ENCODE measurements at regions not wholly inside any gene's neighbourhood (a gene's known extent, or its start where the extent isn't known, plus 50 kb on each side); places are given as distances from the start of the nearest gene placed in this dataset.

DNA sequence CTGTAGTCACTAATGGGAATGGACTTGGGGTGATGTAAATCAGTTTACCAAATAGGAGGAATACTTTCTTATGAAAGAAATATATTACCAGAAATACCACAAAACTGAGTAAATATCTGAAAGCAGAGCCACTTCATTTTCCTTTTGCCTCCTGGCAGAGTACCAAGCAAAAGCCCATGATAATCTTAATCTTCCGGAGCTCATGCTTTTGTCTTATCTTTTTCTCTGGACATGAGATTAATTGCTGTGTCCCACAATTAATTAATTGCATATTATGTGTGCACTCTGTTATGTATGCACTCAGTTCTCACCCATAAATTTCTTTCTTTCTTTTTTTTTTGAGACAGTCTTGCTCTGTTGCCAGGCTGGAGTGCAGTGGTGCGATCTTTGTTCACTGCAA lies 94.1 kb upstream of the PDE4B start:
- intact Hi-C loops (cut with micrococcal nuclease), result no loop called here
- Mint-ChIP-seq H3K27ac (no peak overlapping the region), H3K9me3 (no peaks in the 10 kb centered on the region), H3K4me3 (no peak overlapping the region), H3K36me3 (no peaks in the 10 kb centered on the region), H3K27me3 (peaks cover 4% of the 10 kb centered on the region), H3K4me1 (ENCODE audit: low read depth) (no peaks in the 10 kb centered on the region)
- no peak for DNase-seq
- CTCF ChIA-PET, result interaction anchor here (1.1 to 3.5 kb wide), 2 partner anchors 11 to 463 kb away, joined by 3 to 13 read pairs; no protein-coding TSS in a partner anchor
- POLR2A ChIA-PET, result no interaction called here

GRCh38 chr1:65703853-65704252 lies 88.8 kb upstream of the PDE4B start:
- H3K9me3 Mint-ChIP-seq, result no peaks in the 10 kb centered on the region
- ChIA-PET CTCF (interaction anchor here (1.2 to 3.5 kb wide), 2 partner anchors 12 to 16 kb away, joined by 4 to 15 read pairs; no protein-coding TSS in a partner anchor), POLR2A (no interaction called here)
- no peaks in the 10 kb centered on the region for H3K36me3 Mint-ChIP-seq
- no peaks in the 10 kb centered on the region for H3K4me1 Mint-ChIP-seq (ENCODE audit: low read depth)
- no peak overlapping the region for H3K4me3 Mint-ChIP-seq
- H3K27me3 Mint-ChIP-seq, result peaks cover 8% of the 10 kb centered on the region
- no peak for DNase-seq
- no peak overlapping the region for H3K27ac Mint-ChIP-seq
- intact Hi-C loops (cut with micrococcal nuclease), result no loop called here

DNA sequence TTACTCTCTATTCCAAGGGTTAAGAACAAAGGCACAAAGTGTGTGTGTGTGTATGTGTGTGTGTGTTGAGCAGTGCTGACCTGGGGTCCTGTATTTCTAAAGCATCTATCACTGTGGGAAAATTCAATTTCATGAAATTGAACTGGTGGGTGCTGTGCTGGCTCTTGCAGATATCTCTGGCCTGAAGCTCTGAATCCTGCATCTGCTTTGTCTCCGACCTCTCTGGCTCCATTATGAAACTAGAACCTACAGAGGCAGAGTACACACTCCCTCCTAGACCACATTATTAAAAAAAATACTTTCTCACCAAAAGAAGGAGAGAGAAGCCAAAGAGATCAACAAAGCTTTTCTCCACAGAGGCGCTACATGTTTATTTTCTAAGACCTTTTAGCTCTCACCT lies 88.4 kb upstream of the PDE4B start:
- no peaks in the 10 kb centered on the region for H3K36me3 Mint-ChIP-seq
- POLR2A ChIA-PET, result no interaction called here
- no peaks in the 10 kb centered on the region for H3K4me1 Mint-ChIP-seq (ENCODE audit: low read depth)
- intact Hi-C loops (cut with micrococcal nuclease), result no loop called here
- DNase-seq, result no peak
- peaks cover 8% of the 10 kb centered on the region for H3K27me3 Mint-ChIP-seq
- CTCF ChIA-PET, result interaction anchor here (1.2 to 3.5 kb wide), 2 partner anchors 12 to 17 kb away, joined by 4 to 15 read pairs; no protein-coding TSS in a partner anchor
- no peaks in the 10 kb centered on the region for H3K9me3 Mint-ChIP-seq
- H3K27ac Mint-ChIP-seq, result no peak overlapping the region
- H3K4me3 Mint-ChIP-seq, result no peak overlapping the region

- Mint-ChIP-seq H3K27me3 (peaks cover 6% of the 10 kb centered on the region), H3K27ac (no peak overlapping the region), H3K4me3 (no peak overlapping the region), H3K4me1 (ENCODE audit: low read depth) (no peaks in the 10 kb centered on the region), H3K9me3 (no peaks in the 10 kb centered on the region), H3K36me3 (no peaks in the 10 kb centered on the region)
- ChIA-PET CTCF (interaction anchor here (2.5 kb wide), 1 partner anchor 525 kb away, joined by 11 read pairs; no protein-coding TSS in a partner anchor), POLR2A (no interaction called here)
- DNase-seq, result peak; percentile 15
- intact Hi-C loops (cut with micrococcal nuclease), result loop anchor here (2.0 to 5.0 kb wide), 2 partner anchors 239 to 525 kb away; no protein-coding TSS in a partner anchor
These were observed 74.8 kb upstream of the PDE4B start for GRCh38 chr1:65717815-65718454.

- CTCF ChIA-PET, result interaction anchor here (2.5 kb wide), 1 partner anchor 523 kb away, joined by 11 read pairs; no protein-coding TSS in a partner anchor
- peaks cover 7% of the 10 kb centered on the region for H3K27me3 Mint-ChIP-seq
- intact Hi-C loops (cut with micrococcal nuclease), result loop anchor here (2.0 to 5.0 kb wide), 2 partner anchors 238 to 523 kb away; no protein-coding TSS in a partner anchor
- no peaks in the 10 kb centered on the region for H3K9me3 Mint-ChIP-seq
- H3K27ac Mint-ChIP-seq, result no peak overlapping the region
- no peak overlapping the region for H3K4me3 Mint-ChIP-seq
- H3K36me3 Mint-ChIP-seq, result no peaks in the 10 kb centered on the region
- H3K4me1 Mint-ChIP-seq (ENCODE audit: low read depth), result no peaks in the 10 kb centered on the region
- POLR2A ChIA-PET, result no interaction called here
- no peak for DNase-seq
These were observed 73.3 kb upstream of the PDE4B start for GRCh38 chr1:65719391-65719790.

- CTCF ChIA-PET, result interaction anchor here (0.6 kb wide), 2 partner anchors 717 to 995 kb away, joined by 3 read pairs; no protein-coding TSS in a partner anchor
- no peak for DNase-seq
- Mint-ChIP-seq H3K27ac (no peak overlapping the region), H3K9me3 (no peaks in the 10 kb centered on the region), H3K4me3 (no peak overlapping the region), H3K36me3 (no peaks in the 10 kb centered on the region), H3K27me3 (peaks cover 11% of the 10 kb centered on the region), H3K4me1 (ENCODE audit: low read depth) (no peaks in the 10 kb centered on the region)
- intact Hi-C loops (cut with micrococcal nuclease), result no loop called here
- POLR2A ChIA-PET, result no interaction called here
These were observed 70.2 kb upstream of the PDE4B start for GRCh38 chr1:65722461-65722860.

DNA sequence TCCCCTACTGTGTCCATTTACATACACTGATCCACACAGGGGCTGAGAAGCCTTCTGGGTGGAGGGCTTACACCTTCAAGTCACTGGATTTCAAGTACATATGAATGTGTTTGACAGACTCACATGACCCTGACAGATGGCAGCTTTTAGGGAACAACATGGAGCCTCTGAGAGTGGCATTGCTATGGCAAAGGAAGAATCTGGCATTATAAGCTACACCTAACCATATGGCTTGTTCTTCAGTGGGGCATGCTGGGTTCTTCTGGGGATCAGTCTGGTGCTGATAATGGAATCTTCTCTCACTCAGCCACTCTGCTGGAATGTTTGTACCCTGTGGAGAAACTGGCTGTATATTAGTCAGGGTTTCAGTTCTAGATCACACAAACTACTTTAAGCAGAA lies 68.5 kb upstream of the PDE4B start:
- H3K4me3 Mint-ChIP-seq, result no peak overlapping the region
- H3K27ac Mint-ChIP-seq, result no peak overlapping the region
- no peak for DNase-seq
- intact Hi-C loops (cut with micrococcal nuclease), result no loop called here
- no peaks in the 10 kb centered on the region for H3K4me1 Mint-ChIP-seq (ENCODE audit: low read depth)
- no peaks in the 10 kb centered on the region for H3K36me3 Mint-ChIP-seq
- no peaks in the 10 kb centered on the region for H3K9me3 Mint-ChIP-seq
- POLR2A ChIA-PET, result no interaction called here
- CTCF ChIA-PET, result no interaction called here
- H3K27me3 Mint-ChIP-seq, result peaks cover 12% of the 10 kb centered on the region

GRCh38 chr1:65725064-65725463 lies 67.6 kb upstream of the PDE4B start:
- Mint-ChIP-seq H3K4me1 (ENCODE audit: low read depth) (no peaks in the 10 kb centered on the region), H3K4me3 (no peak overlapping the region), H3K27me3 (peaks cover 12% of the 10 kb centered on the region), H3K27ac (no peak overlapping the region), H3K36me3 (no peaks in the 10 kb centered on the region), H3K9me3 (no peaks in the 10 kb centered on the region)
- intact Hi-C loops (cut with micrococcal nuclease), result no loop called here
- ChIA-PET CTCF (interaction anchor here (1.4 kb wide), 1 partner anchor 489 kb away, joined by 3 read pairs; no protein-coding TSS in a partner anchor), POLR2A (no interaction called here)
- no peak for DNase-seq

GRCh38 chr1:65728504-65728903 lies 64.2 kb upstream of the PDE4B start:
- DNase-seq, result no peak

GRCh38 chr1:65729259-65729658 lies 63.4 kb upstream of the PDE4B start:
- intact Hi-C loops (cut with micrococcal nuclease), result no loop called here
- Mint-ChIP-seq H3K36me3 (no peaks in the 10 kb centered on the region), H3K4me3 (no peak overlapping the region), H3K27me3 (peaks cover 9% of the 10 kb centered on the region), H3K27ac (no peak overlapping the region), H3K4me1 (ENCODE audit: low read depth) (no peaks in the 10 kb centered on the region), H3K9me3 (no peaks in the 10 kb centered on the region)
- ChIA-PET POLR2A (no interaction called here), CTCF (no interaction called here)
- DNase-seq, result no peak

More at GRCh38 chr1:65728504-65728903, 64.2 kb upstream of the PDE4B start:
- Mint-ChIP-seq H3K9me3 (no peaks in the 10 kb centered on the region), H3K4me1 (ENCODE audit: low read depth) (no peaks in the 10 kb centered on the region), H3K27me3 (peaks cover 10% of the 10 kb centered on the region), H3K36me3 (no peaks in the 10 kb centered on the region), H3K27ac (no peak overlapping the region), H3K4me3 (no peak overlapping the region)
- POLR2A ChIA-PET, result no interaction called here
- intact Hi-C loops (cut with micrococcal nuclease), result no loop called here
- CTCF ChIA-PET, result no interaction called here

- H3K27me3 Mint-ChIP-seq, result no peaks in the 10 kb centered on the region
- no peaks in the 10 kb centered on the region for H3K36me3 Mint-ChIP-seq
- H3K4me1 Mint-ChIP-seq (ENCODE audit: low read depth), result no peaks in the 10 kb centered on the region
- ChIA-PET POLR2A (no interaction called here), CTCF (no interaction called here)
- H3K4me3 Mint-ChIP-seq, result no peak overlapping the region
- no peak overlapping the region for H3K27ac Mint-ChIP-seq
- no peaks in the 10 kb centered on the region for H3K9me3 Mint-ChIP-seq
- no peak for DNase-seq
- intact Hi-C loops (cut with micrococcal nuclease), result no loop called here
These were observed 57.7 kb upstream of the PDE4B start for GRCh38 chr1:65734979-65735378.

- DNase-seq, result no peak
- no peak overlapping the region for H3K4me3 Mint-ChIP-seq
- H3K36me3 Mint-ChIP-seq, result peaks cover 5% of the 10 kb centered on the region
- intact Hi-C loops (cut with micrococcal nuclease), result no loop called here
- no peak overlapping the region for H3K27ac Mint-ChIP-seq
- H3K27me3 Mint-ChIP-seq, result peaks cover 5% of the 10 kb centered on the region
- ChIA-PET CTCF (no interaction called here), POLR2A (no interaction called here)
- no peaks in the 10 kb centered on the region for H3K4me1 Mint-ChIP-seq (ENCODE audit: low read depth)
- peaks cover 12% of the 10 kb centered on the region for H3K9me3 Mint-ChIP-seq
These were observed 50.7 kb upstream of the PDE4B start for GRCh38 chr1:65741993-65742392.

All from activated CD4-positive, alpha-beta memory T cell treated with anti-CD3 and anti-CD28 coated beads for 36 hours (primary cell).